ENCODE measurements at regions not wholly inside any gene's neighbourhood (a gene's known extent, or its start where the extent isn't known, plus 50 kb on each side); places are given as distances from the start of the nearest gene placed in this dataset.

GRCh38 chr18:28478531-28478930 is 301.6 kb upstream of the CDH2 start:
- no peaks in the 10 kb centered on the region for H3K36me3 ChIP-seq (ENCODE audit: control insufficient read depth in 2 of 2, insufficient read depth in 1 of 2, low read length in 2 of 2)
- POLR2A ChIA-PET = no interaction called here
- TF ChIP-seq BCL6B (tag by site-specific recombination; IDR thresholded peaks at IDR 0.05) = no peak
- no peak for TF ChIP-seq ZEB2 (tag by site-specific recombination; IDR thresholded peaks at IDR 0.05)
- TF ChIP-seq ZNF843 (tag by site-specific recombination; IDR thresholded peaks at IDR 0.05) = no peak
- TF ChIP-seq ZNF202 (tag by site-specific recombination; IDR thresholded peaks at IDR 0.05; ENCODE audit: borderline replicate concordance) = no peak
- TF ChIP-seq ZNF837 (tag by site-specific recombination; IDR thresholded peaks at IDR 0.05) = no peak
- no peak for TF ChIP-seq ZNF133 (tag by site-specific recombination; IDR thresholded peaks at IDR 0.05)
- TF ChIP-seq KLF17 (tag by site-specific recombination; IDR thresholded peaks at IDR 0.05) = no peak
- TF ChIP-seq ZNF266 (tag by site-specific recombination; IDR thresholded peaks at IDR 0.05; ENCODE audit: low read depth) = no peak
- TF ChIP-seq YY1 (tag by site-specific recombination; IDR thresholded peaks at IDR 0.05) = no peak
- no peak for TF ChIP-seq ATF2 (tag by site-specific recombination; IDR thresholded peaks at IDR 0.05; ENCODE audit: low read depth)
- TF ChIP-seq SP2 (tag by site-specific recombination; IDR thresholded peaks at IDR 0.05) = no peak
- TF ChIP-seq ZNF24 (tag by site-specific recombination; IDR thresholded peaks at IDR 0.05) = no peak
- no peak for TF ChIP-seq MZF1 (tag by site-specific recombination; IDR thresholded peaks at IDR 0.05; ENCODE audit: borderline replicate concordance)
- no peak for TF ChIP-seq MEIS1 (CRISPR knock-in tag; IDR thresholded peaks at IDR 0.05; ENCODE audit: borderline replicate concordance)
- TF ChIP-seq ZNF366 (tag by site-specific recombination; conservative IDR thresholded peaks at IDR 0.05) = no peak
- no peak for TF ChIP-seq ZNF23 (tag by site-specific recombination; IDR thresholded peaks at IDR 0.05; ENCODE audit: borderline replicate concordance)
- no peak for TF ChIP-seq ZNF580 (tag by site-specific recombination; IDR thresholded peaks at IDR 0.05)
- H3K4me3 ChIP-seq (ENCODE audit: low read depth, low read length) = no peak overlapping the region
- H3K27ac ChIP-seq (ENCODE audit: extremely low read depth, low read depth, low read length) = no peak overlapping the region
- CTCF ChIA-PET = no interaction called here
- H3K4me1 ChIP-seq (ENCODE audit: control insufficient read depth, insufficient read depth, low read length) = no peaks in the 10 kb centered on the region
- no peaks in the 10 kb centered on the region for H3K9me3 ChIP-seq (ENCODE audit: control insufficient read depth, insufficient read depth, low read depth, low read length)

GRCh38 chr18:28476302-28476701 is 299.4 kb upstream of the CDH2 start:
- H3K9me3 ChIP-seq (ENCODE audit: control insufficient read depth, insufficient read depth, low read depth, low read length) = no peaks in the 10 kb centered on the region
- POLR2A ChIA-PET = no interaction called here
- no peak overlapping the region for H3K4me3 ChIP-seq (ENCODE audit: low read depth, low read length)
- TF ChIP-seq ZNF280C (tag by site-specific recombination; IDR thresholded peaks at IDR 0.05) (no peak), REPIN1 (tag by site-specific recombination; IDR thresholded peaks at IDR 0.05; ENCODE audit: low read depth) (no peak), ZNF202 (tag by site-specific recombination; IDR thresholded peaks at IDR 0.05; ENCODE audit: borderline replicate concordance) (no peak), ZNF121 (tag by site-specific recombination; IDR thresholded peaks at IDR 0.05) (no peak), ZBTB10 (tag by site-specific recombination; IDR thresholded peaks at IDR 0.05) (no peak), ZNF837 (tag by site-specific recombination; IDR thresholded peaks at IDR 0.05) (no peak), ZNF19 (tag by site-specific recombination; IDR thresholded peaks at IDR 0.05; ENCODE audit: low read depth) (no peak)
- CTCF ChIA-PET = no interaction called here
- no peak overlapping the region for H3K27ac ChIP-seq (ENCODE audit: extremely low read depth, low read depth, low read length)
- H3K36me3 ChIP-seq (ENCODE audit: control insufficient read depth in 2 of 2, insufficient read depth in 1 of 2, low read length in 2 of 2) = no peaks in the 10 kb centered on the region
- H3K4me1 ChIP-seq (ENCODE audit: control insufficient read depth, insufficient read depth, low read length) = no peaks in the 10 kb centered on the region
